ENCODE measurements at regions not wholly inside any gene's neighbourhood (a gene's known extent, or its start where the extent isn't known, plus 50 kb on each side); places are given as distances from the start of the nearest gene placed in this dataset.

- no peak for TF ChIP-seq CTCF (IDR thresholded peaks at IDR 0.05; ENCODE audit: insufficient read depth, low read depth, low read length)
- no peak for TF ChIP-seq EZH2 (IDR thresholded peaks at IDR 0.05; ENCODE audit: insufficient read depth, low read length)
Observed at GRCh38 chr1:220997791-220998190, 118.5 kb downstream of the HLX start.

All from astrocyte (in vitro differentiated cells and primary cell).